Renal pelvis (tissue), 1 donor: ENCODE measurements at regions not wholly inside any gene's neighbourhood (a gene's known extent, or its start where the extent isn't known, plus 50 kb on each side); places are given as distances from the start of the nearest gene placed in this dataset.
A peak's percentile ranks its signal among the peaks of the same experiment; 100 is the strongest.

Experiments used
- DNase-seq: peaks from one replicate; pipeline ENCODE4 v3.0.0-alpha.2; 2013

GRCh38 chr17:73955616-73956015 lies 247.9 kb upstream of the RPL38 start:
- no peak for DNase-seq

- no peak for DNase-seq
Observed at GRCh38 chr17:73956169-73956568, 247.3 kb upstream of the RPL38 start.

GRCh38 chr17:73956595-73957465 lies 246.6 kb upstream of the RPL38 start:
- no peak for DNase-seq

GRCh38 chr17:73957564-73957963 lies 245.9 kb upstream of the RPL38 start:
- DNase-seq, result no peak

- no peak for DNase-seq
Observed at GRCh38 chr17:73958453-73958852, 245.0 kb upstream of the RPL38 start.

GRCh38 chr17:73960469-73960868 lies 243.0 kb upstream of the RPL38 start:
- no peak for DNase-seq

- DNase-seq, result no peak
Observed at GRCh38 chr17:73962308-73962707, 241.2 kb upstream of the RPL38 start.

DNA sequence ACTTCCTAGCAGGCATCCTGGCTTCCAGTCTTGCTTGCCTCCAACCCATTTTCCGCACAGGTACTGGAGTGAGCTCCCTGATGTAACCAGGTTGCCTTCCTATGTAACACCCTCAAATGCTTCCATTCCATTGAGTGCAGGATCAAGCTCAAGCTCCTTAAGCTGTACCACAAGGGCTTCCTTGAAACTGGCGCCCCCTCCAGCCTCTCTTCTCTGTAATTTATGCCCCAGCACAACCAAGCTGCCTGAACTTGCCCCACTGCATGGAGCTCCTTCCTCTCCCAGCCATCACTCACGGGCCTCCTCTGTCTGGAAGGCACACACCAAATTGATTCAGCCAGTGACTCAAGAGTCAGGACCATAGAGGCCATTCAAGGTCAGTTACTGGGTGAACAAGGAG lies 234.8 kb upstream of the RPL38 start:
- no peak for DNase-seq

DNA sequence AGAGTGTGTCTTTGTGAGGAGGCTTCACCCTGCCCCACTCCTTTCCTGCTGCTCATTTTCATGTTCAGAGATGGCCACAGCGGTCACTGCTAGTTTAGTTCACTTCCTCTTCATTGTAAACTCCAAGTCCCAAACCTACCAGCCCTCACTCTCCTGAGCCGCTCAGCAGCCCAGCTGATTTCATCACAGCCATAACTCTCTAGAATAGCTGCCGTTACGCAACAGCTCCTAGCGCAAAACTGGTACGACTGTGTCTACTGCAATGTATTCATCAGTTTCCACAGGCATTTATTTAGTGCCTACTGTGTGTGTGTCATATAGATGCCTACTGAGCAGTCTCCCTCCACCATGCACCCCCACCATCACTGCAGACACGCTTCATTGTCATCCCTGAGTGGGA lies 233.5 kb upstream of the RPL38 start:
- no peak for DNase-seq

- no peak for DNase-seq
Observed at GRCh38 chr17:73971127-73971526, 232.4 kb upstream of the RPL38 start.

DNA sequence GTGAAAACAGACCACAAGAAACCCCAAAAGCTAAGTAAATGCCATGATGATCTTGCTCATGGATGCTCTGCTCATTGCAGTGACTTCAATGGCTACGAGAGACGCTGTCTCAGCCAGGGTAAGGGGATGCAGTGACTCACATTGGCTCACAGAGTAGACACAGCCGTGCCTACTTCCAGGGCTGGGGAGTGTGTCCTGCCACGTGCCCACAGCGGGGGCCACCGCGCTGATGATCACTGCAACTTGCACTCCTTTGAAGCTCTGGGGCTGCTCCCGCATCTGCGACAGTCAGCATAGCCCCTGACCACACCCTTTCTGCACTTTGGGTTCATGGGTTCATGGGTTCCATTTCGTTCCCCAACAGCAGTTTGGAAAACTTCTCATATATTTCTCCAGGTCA lies 231.4 kb upstream of the RPL38 start:
- DNase-seq, result no peak

- DNase-seq, result no peak
Observed at GRCh38 chr17:73972901-73973300, 230.6 kb upstream of the RPL38 start.

- no peak for DNase-seq
Observed at GRCh38 chr17:73973586-73974409, 229.7 kb upstream of the RPL38 start.

GRCh38 chr17:73974536-73974935 lies 228.9 kb upstream of the RPL38 start:
- no peak for DNase-seq

DNA sequence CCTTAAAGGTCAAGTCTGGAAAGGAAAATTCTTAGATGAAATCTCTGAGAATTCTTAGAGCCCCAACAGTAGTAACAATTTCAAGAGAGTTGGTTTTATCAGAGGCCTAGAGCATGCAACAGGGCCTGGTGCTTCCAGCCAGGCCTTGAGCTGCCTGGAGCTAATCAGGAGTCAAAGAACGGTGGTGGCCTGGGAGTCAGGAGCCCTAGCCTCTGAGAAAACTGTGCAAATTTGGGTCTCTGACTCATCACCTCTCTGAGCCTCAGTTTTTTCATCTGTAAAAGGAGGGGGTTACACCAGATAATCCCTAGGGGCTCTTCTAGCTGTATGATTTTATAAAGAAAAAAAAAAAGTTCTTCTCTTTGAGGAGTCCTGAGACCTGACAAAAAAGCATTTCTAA lies 227.3 kb upstream of the RPL38 start:
- no peak for DNase-seq

DNA sequence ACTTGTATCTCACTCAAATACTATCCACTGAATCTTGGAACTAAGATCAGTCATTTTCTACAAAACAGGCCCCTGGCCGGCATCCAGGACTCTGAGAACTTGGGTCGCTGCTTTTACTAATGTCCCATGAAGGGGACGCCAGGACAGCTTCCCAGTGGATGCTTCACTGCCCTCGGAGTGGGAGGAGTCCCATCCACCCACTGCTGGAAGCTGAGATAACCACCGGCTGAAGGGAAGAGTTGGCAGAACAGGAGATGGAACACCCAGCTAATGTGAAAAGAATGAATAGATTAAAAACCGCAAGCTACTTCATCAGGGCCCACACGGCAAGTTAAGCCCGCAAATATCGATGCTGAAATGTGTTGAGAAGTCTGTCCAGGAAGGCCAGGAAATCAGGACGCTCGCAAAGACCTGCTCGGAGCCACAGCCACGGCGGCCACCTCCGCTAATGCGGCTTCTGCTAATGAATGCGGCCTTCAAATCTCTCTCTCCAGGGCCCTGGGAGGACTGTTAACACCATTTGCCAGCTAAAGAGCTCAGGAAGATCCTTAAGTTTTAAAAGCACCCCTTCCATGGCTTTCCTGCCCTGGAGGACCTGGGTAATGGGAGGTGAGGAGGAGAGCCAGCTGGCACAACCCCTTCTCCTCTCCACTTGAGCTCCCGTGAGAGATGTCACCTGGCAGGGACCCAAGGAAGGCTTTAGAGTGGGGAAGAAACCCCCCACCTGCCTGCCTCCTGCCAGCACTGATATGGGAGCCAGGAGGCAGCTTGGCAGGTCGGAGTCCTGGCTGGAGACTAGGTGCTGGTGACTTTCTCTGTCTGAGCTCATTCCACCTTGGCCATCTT lies 226.6 kb upstream of the RPL38 start:
- DNase-seq, result no peak

GRCh38 chr17:73980517-73980916 lies 223.0 kb upstream of the RPL38 start:
- no peak for DNase-seq

DNA sequence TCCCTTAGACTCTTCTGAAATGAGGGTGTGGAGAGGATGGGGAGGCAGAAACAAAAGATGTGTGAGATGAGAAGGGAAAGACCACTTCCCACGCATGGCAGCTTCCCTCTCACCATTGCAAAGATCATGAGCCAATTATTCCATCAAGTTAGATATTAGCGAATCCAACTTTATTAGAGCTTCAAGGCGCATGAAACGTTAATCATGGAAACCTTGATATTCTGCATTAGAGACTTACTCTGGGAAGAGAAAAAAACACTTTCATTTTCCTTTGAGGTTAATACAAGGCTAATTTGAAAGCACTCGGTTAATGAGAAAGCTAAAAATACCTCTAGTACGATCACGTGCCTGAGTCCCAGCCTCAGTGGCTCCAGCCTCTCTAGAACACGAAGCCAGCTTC lies 220.6 kb upstream of the RPL38 start:
- DNase-seq, result no peak

DNA sequence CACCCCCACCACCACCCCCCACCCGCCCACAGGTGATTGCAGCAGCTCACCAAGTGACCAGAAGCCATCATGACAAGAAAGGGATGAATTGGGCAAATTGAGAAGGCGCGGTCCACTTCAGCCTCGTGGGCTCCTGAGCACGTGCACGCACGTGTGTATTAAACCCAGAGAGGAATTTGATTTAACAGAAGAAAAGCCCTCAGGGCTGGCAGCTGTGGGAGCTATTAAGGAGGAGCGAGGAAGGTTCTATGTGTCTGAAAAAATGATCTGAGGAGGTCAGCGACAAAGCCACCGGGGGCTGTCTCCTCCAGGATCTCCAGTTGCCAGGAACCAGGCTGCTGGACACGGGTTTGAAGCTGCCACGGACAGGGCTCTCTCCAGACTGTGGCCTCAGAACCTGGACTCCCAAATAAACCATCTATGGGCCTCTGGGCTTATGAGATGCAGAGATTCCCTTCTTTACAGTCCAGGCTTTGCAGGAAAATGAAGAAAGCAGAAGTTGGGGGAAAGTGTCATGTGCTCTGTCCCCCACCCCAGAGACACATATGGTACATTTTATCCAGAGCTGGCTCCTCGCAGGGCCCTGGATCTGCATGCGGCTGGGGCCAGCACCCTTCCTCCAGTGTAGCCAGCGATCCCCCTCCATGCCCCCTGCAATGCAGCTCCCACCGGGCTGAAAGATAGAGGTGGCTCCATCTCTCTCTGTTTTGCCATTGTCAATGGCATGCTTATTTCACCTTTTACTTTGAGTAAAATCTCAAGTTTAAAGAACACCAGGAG lies 219.7 kb upstream of the RPL38 start:
- DNase-seq, result no peak

DNA sequence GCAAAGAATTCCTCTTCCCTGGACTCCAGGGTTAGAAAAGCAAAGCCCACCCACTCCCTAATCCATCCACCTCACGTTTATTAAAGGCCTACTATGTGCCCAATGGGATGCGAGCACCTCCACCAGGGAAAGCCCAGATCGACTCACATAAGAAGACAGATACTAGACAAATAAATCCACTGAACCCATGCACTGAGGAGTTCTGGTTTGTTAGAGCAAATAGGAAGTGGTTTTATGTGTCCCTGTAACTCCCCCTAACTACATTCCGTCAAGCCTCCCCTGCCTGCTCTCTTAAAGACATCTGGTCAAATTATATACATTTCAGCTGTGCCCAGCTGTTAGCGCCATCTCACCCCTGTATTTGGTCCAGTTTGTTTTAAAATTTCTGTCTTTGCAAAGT lies 218.5 kb upstream of the RPL38 start:
- peak; percentile 82 for DNase-seq

DNA sequence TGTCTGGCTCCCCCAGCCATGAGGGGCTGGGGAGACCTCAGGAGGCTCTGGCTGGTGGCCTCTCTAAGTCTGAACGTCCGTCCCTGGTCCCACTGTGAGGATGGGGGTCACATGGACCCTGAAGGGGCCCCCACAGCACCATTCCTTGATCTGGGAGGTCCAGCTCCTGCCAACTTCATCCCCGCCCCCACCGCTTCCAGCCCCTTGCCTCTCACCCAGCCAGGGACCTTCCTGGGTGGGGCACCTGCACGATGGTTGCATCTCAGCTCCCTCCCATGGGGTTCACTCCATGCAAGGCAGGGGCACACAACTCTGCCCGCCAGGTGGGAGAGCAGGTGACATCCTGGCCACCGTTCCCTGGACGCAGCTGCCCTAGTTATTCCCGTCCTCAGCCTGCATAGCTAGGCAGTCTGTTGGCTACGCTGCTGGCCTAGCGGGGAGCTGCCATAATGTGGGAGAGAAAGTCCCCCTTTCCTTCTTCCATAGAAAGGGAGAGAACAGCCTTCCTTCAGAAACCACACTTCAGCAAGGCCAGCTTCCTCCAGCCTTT lies 217.9 kb upstream of the RPL38 start:
- no peak for DNase-seq
